ENCODE measurements at regions not wholly inside any gene's neighbourhood (a gene's known extent, or its start where the extent isn't known, plus 50 kb on each side); places are given as distances from the start of the nearest gene placed in this dataset.

- TF ChIP-seq POLR2A (IDR thresholded peaks at IDR 0.05) = no peak
- TF ChIP-seq CTCF (IDR thresholded peaks at IDR 0.05) = no peak
- TF ChIP-seq POLR2AphosphoS5 (IDR thresholded peaks at IDR 0.05) = no peak
These were observed 308.3 kb downstream of the COX7C start for GRCh38 chr5:86926033-86926432.

Data from breast epithelium (tissue), 3 donors.